ENCODE measurements at regions not wholly inside any gene's neighbourhood (a gene's known extent, or its start where the extent isn't known, plus 50 kb on each side); places are given as distances from the start of the nearest gene placed in this dataset.

DNA sequence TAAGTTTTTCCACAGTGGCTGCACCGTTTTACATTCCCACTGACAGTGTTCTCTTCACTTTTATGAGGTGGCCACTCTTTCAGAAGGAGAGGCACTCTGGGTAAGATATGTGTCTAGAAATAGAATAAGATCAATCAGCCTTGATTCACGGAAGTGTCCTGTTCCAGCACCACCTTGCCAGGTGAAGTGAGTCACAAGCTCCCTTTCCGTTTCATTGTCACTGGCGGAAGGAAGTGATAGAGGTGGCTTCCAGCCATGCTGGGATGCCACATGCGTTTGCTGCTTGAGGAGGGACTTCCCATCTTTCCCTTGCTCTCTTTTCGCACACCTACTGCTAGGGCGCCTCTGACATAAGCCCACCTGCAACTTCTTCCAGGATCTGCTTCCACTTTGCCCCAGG lies 217.1 kb downstream of the PIK3R1 start:
- no peak for FAIRE-seq
- ATAC-seq, result no peak
- H3K9me3 ChIP-seq (ENCODE audit: low read length), result no peaks in the 10 kb centered on the region
- no peak overlapping the region for H3K27ac ChIP-seq (ENCODE audit: extremely low read length, insufficient read depth, low read length)
- H3K4me2 ChIP-seq (ENCODE audit: low read depth, low read length), result no peak overlapping the region
- H3K36me3 ChIP-seq (replicated peaks in 1 of 2; ENCODE audit: control insufficient read depth in 1 of 2, insufficient read depth in 2 of 2, low read length in 2 of 2), result no peaks in the 10 kb centered on the region
- WGBS (ENCODE audit: low lambda C conversion rate), result 51% methylated on average over 7 of the region's 7 CpGs
- no peak overlapping the region for H3K9ac ChIP-seq (ENCODE audit: insufficient read depth, low read depth, low read length)
- no peak for DNase-seq (ENCODE audit: low spot score)
- H3K27me3 ChIP-seq (ENCODE audit: control insufficient read depth in 1 of 2, insufficient read depth in 2 of 2, low read length in 2 of 2), result peaks cover 2 to 29% of the 10 kb centered on the region in 2 experiments; a peak in 4 of 5 replicates
- in situ Hi-C loops (cut with HindIII; ENCODE audit: extremely low pct_ligation_motif_present, low pct_unique_long_range_greater_than_20kb) (no loop called here), intact Hi-C loops (cut with micrococcal nuclease; ENCODE audit: unreplicated experiment) (no loop called here)
- ChIA-PET POLR2A (no interaction called here), CTCF (ENCODE audit: low intra/inter-chr PET ratio, low total read pairs) (no interaction called here)
- TF ChIP-seq ONECUT2 (CRISPR knock-in tag; IDR thresholded peaks at IDR 0.05), result no peak
- no peak for TF ChIP-seq MAF1 (CRISPR knock-in tag; IDR thresholded peaks at IDR 0.05; ENCODE audit: borderline replicate concordance)
- no peak for TF ChIP-seq PHB2 (IDR thresholded peaks at IDR 0.05; ENCODE audit: partially characterized antibody)
- no peak for TF ChIP-seq ZNF510 (CRISPR knock-in tag; IDR thresholded peaks at IDR 0.05; ENCODE audit: low read depth)
- no peak for TF ChIP-seq SP2 (CRISPR knock-in tag; IDR thresholded peaks at IDR 0.05)
- TF ChIP-seq SRSF9 (IDR thresholded peaks at IDR 0.05; ENCODE audit: borderline replicate concordance, insufficient read depth, low read depth, low read length, poor library complexity, severe bottlenecking), result no peak
- no peak for TF ChIP-seq ZNF605 (CRISPR knock-in tag; IDR thresholded peaks at IDR 0.05)
- TF ChIP-seq, protein P1, sequence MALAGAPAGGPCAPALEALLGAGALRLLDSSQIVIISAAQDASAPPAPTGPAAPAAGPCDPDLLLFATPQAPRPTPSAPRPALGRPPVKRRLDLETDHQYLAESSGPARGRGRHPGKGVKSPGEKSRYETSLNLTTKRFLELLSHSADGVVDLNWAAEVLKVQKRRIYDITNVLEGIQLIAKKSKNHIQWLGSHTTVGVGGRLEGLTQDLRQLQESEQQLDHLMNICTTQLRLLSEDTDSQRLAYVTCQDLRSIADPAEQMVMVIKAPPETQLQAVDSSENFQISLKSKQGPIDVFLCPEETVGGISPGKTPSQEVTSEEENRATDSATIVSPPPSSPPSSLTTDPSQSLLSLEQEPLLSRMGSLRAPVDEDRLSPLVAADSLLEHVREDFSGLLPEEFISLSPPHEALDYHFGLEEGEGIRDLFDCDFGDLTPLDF (CRISPR knock-in tag; IDR thresholded peaks at IDR 0.05), result no peak
- TF ChIP-seq DRAP1 (CRISPR knock-in tag; IDR thresholded peaks at IDR 0.05), result no peak
- TF ChIP-seq, protein P2, sequence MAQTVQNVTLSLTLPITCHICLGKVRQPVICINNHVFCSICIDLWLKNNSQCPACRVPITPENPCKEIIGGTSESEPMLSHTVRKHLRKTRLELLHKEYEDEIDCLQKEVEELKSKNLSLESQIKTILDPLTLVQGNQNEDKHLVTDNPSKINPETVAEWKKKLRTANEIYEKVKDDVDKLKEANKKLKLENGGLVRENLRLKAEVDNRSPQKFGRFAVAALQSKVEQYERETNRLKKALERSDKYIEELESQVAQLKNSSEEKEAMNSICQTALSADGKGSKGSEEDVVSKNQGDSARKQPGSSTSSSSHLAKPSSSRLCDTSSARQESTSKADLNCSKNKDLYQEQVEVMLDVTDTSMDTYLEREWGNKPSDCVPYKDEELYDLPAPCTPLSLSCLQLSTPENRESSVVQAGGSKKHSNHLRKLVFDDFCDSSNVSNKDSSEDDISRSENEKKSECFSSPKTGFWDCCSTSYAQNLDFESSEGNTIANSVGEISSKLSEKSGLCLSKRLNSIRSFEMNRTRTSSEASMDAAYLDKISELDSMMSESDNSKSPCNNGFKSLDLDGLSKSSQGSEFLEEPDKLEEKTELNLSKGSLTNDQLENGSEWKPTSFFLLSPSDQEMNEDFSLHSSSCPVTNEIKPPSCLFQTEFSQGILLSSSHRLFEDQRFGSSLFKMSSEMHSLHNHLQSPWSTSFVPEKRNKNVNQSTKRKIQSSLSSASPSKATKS (CRISPR knock-in tag; IDR thresholded peaks at IDR 0.05), result no peak
- no peak for TF ChIP-seq THAP8 (CRISPR knock-in tag; IDR thresholded peaks at IDR 0.05; ENCODE audit: borderline replicate concordance)
- TF ChIP-seq TEAD3 (CRISPR knock-in tag; optimal IDR thresholded peaks at IDR 0.05; ENCODE audit: borderline replicate concordance), result no peak
- TF ChIP-seq, protein P3, sequence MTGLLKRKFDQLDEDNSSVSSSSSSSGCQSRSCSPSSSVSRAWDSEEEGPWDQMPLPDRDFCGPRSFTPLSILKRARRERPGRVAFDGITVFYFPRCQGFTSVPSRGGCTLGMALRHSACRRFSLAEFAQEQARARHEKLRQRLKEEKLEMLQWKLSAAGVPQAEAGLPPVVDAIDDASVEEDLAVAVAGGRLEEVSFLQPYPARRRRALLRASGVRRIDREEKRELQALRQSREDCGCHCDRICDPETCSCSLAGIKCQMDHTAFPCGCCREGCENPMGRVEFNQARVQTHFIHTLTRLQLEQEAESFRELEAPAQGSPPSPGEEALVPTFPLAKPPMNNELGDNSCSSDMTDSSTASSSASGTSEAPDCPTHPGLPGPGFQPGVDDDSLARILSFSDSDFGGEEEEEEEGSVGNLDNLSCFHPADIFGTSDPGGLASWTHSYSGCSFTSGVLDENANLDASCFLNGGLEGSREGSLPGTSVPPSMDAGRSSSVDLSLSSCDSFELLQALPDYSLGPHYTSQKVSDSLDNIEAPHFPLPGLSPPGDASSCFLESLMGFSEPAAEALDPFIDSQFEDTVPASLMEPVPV (CRISPR knock-in tag; IDR thresholded peaks at IDR 0.05), result no peak
- no peak for TF ChIP-seq FOXC1 (CRISPR knock-in tag; IDR thresholded peaks at IDR 0.05; ENCODE audit: borderline replicate concordance)
- no TSS peak for BruUV-seq (replicated peaks)
- H4K20me1 ChIP-seq (ENCODE audit: insufficient read depth, low read length), result no peaks in the 10 kb centered on the region
- H3K4me1 ChIP-seq (ENCODE audit: insufficient read depth, low read length), result peaks cover 17% of the 10 kb centered on the region
- H2AFZ ChIP-seq (ENCODE audit: low read length), result no peak overlapping the region
- H3K4me3 ChIP-seq (replicated peaks in 1 of 3; ENCODE audit: insufficient read depth in 1 of 3, low read depth in 2 of 3, low read length in 3 of 3), result no peak overlapping the region
- H3K79me2 ChIP-seq (ENCODE audit: insufficient read depth, low read length), result no peaks in the 10 kb centered on the region

Measured in HepG2 (cell line).